CMK (cell line): ENCODE measurements at regions not wholly inside any gene's neighbourhood (a gene's known extent, or its start where the extent isn't known, plus 50 kb on each side); places are given as distances from the start of the nearest gene placed in this dataset.

Experiments used
- DNase-seq: peaks from one replicate; pipeline ENCODE4 v3.0.0-alpha.2; 2010; ENCODE audit warnings: low read depth

DNA sequence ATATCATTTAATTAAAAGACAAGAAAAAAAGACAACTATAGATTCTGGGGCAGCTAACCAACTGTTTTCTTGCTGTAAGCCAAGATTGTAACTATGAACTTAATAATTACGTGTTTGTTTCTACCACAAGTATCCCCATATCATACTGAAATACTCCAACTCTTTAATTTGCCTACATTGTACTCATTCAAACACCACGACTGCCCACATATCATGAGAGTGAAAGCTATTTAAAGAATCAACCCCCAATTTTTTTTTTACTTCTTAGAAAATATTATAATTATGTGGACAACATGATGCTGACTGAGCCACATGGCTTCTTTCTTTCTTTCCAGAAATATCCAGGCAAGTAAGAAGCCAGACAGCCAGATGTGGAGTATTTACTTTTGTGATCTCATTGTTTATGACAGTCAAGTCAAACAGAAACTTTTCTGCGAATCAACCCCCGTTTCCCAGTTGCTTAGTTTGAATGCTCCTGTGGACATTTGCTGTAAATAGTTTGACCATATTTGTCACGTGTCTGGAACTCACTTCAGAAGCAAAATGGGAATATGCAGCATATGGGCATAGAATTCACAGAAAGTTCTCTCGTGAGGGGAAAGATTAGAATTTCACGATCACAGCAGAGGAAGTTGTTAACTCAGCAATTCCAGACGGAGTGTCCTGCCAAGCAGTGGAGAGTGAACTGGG is 126.8 kb upstream of the PSMD7 start:
- no peak for DNase-seq

DNA sequence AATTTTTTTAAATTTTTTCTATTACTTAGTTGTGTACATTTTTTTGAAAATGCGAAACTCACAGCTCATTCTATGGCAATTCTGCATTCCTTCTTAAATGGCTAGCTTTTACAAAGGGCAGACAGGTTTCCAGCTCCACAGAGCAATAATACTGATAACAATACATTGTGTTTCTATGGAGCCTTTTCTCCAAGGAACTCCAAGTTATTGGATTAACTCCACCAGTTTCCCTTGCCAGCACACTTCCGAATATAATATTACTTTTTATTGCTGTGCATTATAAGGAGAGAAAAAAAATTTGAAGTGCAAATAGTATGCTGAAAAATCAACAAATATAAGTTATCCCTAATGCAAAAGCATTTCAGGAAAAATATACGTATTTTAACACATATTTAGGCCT is 127.5 kb upstream of the PSMD7 start:
- no peak for DNase-seq

DNA sequence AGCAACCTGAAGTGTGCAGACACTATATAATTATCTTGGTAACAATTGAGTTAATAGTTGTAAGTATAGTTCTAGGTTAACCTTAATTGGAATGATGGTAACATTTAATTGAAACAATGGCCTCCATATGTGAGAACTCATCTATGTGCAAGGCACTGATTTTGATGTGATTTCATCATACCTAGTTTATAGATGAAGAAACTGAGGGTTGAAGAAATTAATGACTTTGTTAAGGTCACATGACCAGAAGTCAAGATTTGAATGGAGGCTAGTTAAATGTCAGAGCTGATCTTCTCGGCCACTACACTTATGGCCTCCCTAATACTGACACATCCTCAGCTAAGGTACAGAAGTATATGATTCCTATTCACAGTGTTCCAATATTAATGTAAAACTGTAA is 128.2 kb upstream of the PSMD7 start:
- DNase-seq, result no peak

DNA sequence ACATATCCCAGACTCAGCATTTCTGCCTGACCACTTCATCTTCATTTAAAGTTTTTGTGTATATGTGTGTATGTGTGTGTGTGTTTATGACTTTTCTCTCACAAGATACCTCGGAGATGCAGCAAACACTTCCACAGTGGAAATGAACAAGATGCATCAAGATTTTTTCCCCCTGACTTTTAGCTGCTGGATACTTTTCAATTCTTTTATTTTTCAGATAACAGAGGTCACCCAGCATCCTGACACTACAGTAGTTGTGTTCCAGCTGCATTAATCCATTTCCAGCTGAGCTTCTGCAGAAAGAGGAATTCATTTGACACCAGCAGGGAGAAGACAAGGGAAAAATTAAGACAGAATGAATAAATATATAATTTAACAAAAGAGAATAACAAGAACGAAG is 130.2 kb upstream of the PSMD7 start:
- DNase-seq, result no peak

DNA sequence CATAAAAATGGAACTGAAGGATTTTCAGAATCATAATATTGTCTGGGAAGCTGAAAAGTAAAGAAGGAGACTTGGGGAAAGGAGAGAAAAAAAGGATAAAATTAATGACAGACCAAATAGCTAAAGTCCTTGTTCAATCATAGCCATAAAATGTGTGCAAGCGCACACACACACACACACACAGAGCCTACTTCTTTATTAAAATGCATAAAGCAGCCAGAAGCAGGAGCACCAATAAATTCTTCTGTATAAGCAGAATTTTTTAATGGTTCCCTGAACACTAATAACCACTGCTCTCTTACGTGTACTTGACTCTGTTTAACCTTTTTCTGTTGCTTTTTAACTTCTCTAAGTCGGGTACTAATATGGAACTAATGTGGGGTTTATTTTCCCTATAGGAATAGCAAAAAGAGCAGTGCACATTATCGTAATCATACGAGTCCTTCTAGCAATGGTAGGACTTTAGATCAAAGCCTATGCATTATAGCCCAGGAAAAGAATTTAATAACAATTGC is 131.0 kb upstream of the PSMD7 start:
- DNase-seq, result no peak

DNA sequence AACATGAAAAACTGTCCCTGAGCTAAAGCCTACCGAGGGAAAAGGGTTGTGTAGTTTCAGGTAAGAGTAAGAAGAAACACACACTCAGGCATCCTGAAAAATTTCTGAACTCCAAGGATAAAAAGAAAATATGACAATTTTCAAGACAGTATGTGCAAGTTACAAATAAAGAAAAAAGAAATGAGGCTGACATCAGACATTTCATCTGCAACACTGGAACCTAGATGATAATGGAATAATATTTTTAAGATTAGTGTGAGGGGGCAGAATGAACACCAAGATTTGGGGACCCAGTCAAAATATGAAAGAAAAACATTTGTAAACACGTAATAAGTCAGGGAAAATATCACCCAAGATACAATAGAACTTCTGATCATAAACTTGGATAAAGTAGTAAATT is 135.9 kb upstream of the PSMD7 start:
- no peak for DNase-seq

DNA sequence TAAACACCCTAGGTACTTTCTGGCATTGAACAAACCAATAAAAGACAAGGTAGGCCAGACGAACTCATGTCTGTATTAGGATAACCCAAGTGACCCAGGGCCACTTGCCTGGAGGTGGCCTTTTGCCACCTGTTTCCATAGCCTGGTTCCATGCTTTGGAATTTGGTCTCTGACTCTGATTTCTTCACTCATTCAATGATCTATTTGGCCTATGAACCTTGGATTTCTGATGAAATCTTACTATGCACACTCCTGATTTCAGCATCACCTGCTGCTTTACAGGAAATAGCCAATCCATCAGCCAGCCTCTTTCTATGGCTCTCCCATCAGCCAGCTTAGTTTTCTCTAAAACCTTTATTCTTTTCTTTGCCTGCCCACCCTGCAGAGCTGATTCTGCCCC is 142.8 kb upstream of the PSMD7 start:
- DNase-seq, result no peak

DNA sequence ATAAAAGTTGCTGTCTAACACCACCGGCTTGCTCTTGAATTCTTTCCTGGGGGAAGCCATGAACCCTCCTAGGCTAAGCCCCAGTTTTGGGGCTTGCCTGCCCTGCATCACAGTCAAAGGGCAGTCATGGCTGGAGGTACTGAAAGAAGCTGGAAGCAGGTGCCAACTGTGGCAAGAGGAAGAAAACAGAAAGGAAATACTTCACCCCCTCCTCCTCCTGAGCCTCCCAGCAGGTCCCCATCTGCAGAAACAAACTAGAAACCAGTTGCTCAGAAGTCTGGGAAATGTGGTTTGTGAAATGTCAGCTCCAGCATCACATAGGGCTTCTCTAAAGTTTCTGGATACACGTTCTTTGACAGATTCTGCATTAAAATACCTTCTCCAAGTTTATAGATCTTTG is 150.0 kb upstream of the PSMD7 start:
- no peak for DNase-seq

DNA sequence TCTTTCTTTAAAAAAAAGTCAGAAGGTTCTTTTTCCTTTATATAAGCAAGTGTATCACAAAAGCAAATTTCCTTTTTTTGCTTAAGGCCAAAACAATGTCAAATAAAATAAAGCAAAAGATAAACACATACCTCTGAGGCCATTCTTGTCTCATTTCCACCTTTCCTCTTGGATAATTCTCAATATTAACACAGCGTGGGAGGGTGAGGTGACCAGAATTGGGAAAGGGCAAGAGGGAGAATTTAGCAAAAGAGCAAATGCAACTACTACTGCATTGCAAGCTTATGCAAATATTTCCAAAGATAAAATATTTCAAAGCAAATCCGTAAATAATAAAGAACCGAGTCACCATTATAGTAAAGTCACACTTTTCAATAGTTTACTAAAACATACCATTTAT is 153.4 kb upstream of the PSMD7 start:
- DNase-seq, result no peak

DNA sequence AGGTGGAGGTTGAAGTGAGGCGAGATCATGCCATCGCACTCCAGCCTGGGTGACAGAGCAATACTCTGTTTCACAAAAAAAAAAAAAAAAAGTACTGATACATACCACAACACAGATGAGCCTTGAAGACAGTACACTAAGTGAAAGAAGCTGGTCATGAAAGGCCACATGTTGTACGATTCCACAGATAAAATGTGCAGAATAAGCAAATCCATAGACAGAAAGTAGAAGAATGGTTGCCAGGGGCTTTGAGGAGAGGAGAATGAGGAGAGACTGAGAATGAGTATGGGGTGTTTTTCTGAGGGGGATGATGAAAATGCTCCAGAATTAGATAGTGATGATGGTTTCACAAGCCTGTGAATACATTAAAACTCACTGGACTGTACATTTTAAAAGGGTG is 155.6 kb upstream of the PSMD7 start:
- no peak for DNase-seq

DNA sequence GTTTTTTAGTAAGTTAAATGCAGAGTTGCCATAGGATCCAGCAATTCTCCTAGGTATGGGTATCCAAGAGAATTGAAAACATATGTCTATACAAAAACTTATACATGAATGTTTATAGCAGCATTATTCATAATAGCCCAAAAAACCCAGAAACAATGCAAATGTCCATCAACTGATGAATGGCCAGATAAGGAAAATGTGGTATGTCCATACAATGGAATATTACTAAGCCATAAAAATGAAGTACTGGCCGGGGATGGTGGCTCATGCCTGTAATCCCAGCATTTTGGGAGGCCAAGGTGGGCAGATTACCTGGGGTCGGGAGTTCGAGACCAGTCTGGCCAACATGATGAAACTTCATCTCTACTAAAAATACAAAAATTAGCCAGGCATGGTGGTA is 156.1 kb upstream of the PSMD7 start:
- DNase-seq, result no peak

DNA sequence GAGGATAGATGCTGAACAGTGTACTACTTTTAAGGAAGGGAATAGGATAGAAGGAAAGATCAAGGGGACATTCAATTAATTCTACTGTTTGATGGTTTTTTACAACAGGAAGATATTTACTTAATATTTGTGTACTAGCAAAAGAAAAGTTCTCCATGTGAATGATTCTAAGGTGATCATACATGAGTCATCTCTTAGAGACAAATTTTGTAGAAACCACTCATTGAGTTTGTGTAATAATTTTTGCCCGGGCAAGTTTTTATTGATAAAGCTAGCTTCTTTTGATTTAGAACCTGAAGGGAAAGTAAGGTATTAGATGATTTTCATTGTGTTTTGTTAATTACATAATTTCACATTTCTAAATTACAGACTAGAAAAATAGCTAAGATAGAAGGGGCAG is 172.8 kb upstream of the PSMD7 start:
- no peak for DNase-seq

DNA sequence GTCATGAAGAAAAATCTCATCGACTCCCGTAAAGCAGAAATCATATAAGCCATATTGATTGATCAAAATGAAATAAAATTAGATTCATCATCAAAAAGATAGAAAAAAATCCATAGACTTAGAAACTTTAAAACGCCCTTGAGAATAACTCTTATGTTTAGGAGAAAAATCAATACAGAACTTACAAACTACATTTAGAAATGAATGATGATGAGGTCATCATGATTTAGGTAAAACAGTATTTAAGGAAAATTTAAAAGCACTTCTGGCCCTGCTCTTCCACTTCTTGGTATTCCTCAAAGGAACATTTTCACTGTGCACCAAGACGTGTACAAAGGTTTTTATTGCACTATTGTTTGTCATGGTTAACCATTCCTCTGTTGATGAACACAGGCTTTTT is 173.4 kb upstream of the PSMD7 start:
- no peak for DNase-seq

DNA sequence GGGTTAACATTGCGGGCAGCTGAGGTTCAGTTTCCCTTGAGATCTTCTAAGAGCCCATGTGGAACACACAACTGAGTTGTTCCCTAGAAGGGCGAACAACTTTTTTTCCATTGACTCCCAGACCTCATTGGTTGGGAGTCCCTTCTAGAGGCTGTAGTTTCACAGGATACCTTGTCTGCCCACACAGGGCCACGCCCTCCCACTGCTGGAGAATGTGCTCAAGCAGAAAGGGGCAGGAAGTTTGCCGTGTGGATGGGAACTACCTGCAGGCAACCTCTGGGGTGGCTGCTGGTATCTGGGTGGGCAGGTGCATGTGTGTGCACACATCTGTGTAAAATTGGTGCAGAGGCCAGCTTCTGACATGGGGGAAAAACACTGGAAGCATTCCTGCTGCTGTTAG is 178.8 kb upstream of the PSMD7 start:
- no peak for DNase-seq

DNA sequence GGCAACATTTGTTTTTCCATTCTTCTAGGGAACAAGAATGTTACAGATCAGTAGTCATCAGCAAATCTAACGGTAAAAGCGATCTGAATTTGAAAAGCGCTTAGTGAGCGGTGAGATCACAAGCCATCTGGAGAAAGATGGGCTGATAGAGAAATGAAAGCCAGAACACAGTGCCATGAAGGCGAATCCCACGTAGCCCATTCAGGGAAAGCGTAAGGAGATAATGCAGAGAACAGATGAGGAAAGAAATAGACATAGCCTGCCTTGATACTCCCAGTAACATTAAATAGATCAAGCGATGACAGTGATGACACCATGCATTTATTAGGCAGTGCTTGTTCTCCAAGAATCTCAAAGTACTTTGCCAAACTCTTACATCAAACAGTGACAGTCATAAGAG is 183.1 kb upstream of the PSMD7 start:
- DNase-seq, result no peak

DNA sequence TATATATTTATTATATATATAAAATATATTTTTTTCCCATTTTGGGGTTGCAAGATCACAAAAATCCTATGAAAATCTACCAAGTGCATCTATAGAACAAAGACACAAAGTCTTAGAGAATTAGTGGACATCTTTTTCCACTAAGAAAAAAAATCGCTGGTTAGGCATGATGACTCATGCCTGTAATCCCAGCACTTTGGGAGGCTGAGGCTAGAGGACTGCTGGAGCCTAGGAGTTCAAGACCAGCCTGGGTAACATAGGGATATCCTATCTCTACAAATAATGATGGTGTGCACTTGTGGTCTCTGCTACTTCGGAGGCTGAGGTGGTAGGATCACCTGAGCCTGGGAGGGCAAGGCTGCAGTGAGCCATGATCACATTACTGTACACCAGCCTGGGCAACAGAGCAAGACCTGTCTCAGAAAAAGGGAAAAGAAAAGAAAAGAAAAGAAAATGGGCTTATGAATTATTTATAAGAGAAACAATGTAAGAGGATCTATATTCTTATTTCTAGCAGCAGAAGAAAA is 185.1 kb upstream of the PSMD7 start:
- no peak for DNase-seq

DNA sequence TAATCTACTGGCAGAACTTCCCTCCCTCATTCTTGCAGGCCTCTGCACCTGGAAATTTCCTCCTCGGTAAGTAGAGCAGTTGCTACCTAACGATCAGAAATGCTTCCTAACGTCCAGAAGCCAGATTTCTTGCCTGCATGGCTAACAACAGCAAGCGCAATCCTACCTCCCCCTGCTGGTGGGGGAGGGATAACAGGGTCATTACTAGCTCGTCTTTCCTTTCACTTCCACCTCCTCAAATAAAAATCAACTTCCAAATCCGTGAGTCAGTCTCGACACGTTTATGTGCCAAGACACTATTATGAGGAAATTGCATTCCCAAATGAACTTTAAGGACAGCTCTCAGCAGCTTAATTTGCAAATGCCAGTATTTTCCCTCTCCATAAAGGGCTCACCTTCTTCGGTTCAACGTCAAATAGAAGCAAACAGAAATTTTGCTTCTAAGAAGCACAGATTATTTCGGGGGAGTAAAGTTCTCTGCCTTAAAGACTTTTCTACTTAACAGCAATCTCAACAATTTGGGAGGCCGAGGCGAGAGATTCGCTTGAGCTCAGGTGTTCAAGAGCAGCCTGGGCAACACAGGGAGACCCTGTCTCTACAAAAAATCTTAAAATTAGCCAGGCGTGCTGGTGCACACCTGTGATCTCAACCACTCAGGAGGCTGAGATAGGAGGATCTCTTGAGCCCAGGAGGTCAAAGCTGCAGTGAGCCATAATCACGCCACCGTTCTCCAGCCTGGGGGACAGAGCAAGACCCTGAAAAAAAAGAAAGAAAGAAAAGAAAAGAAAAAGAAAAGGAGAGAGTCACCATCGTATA is 188.6 kb upstream of the PSMD7 start:
- DNase-seq, result peak; percentile 4

DNA sequence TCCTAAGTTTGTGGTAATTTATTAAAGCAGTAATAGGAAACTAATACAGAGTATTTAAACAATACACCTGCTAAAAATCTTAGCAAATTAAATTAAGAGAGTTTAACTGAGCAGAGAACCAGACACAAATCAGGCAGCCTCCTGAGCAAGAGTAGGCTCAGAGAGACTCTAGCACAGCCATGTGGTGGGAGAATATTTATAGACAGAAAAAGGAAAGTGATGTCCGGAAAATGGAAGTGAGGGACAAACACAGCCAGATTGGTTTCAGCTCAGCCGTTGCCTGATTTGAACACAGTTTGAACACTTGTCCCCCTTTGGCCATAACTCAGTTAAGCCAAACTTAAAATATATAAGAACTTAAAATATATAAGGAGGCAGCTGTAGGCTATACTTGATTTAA is 192.6 kb upstream of the PSMD7 start:
- no peak for DNase-seq

DNA sequence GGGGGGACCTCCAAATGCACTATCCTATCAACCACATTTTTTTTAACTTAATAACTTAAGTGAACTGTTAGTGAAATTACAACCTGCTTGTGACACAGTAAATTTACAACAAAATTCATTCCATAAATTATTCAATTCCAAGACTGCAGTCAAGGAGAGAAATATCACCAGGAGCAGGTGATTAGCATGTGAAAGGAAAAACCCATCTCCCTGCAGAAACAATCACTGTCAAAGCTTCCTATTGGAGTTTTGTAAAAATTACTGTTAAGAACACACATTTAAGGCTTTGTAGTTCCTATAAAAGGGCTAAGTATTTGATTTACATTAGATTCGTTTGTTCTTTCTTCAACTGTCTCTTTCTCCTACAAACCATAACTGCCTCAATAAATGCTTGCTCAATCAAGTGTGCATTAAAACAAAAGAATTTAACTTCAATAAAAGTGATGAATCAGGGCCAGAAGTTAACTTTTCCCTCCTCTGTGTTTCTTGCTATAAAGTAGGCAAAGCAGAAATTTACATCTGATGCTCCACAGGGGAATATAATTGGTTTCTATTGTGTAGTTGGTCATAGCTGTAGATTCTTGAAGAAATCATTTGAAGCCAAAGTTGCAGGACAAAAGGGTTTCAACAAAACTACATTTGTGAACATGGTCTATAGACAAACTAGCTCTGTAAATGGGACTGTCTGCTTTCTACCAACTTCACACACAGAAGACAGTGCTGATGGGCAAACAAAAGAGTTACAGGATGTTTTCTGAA is 195.1 kb upstream of the PSMD7 start:
- no peak for DNase-seq

DNA sequence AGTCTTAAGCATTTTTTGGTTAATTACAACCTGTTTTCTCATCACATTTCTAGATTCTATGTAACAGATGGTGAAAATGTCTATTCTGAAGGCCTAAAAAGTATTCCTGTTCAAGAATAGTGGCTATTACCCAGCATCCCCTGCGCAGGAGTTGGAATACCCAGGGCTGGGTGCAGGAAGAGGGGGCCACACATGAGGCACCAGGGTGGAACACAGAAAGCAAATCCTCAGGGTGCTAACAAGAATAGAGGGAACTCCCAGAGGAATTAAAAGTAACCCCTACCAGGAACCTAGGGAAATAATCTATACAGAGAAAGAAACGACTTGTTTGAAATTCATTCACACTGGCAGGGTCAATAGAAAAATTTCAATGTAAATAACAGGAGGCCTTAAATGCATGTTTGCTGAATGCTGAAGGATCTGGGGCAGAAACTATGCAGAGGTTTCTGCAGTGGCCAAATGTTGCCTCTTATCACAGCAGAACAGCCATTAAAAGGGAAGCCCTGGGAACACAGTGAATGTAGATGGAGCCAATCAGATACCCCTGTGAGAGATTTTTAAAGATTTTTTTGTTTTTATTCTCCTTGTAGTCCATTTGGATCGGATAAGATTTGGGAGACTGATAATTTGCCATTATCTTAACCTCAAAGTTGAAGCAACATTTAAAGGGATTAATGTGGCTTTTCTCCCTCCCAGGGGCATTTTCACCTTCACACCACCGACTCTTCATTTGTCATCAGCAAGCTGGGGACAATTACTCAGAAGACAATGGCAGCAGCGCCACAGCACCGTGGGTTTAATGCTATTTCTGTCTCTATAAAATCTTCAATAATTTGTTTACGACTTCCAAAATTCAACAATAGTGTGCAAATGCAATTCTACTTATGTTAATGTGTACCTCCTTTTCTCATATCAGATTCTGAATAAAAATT is 196.0 kb upstream of the PSMD7 start:
- DNase-seq, result peak; percentile 1

DNA sequence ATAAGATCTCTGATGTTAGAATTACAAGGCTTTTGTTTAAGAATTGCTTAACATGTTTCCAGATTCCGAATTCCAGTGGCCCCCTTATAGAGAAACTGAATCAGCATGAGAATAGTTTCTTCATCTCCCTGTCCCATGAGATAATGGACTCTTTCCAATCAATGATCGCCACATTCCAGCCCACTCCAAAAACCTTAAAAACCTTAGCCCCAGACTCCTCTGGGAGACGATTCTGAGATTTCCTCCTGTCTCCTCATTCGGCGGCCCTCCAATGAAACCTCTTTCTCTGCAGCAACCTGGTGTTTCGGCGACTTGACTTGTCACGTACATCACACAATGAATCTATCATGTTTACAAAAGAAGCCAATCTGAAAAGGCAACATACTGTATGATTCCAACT is 197.1 kb upstream of the PSMD7 start:
- no peak for DNase-seq

DNA sequence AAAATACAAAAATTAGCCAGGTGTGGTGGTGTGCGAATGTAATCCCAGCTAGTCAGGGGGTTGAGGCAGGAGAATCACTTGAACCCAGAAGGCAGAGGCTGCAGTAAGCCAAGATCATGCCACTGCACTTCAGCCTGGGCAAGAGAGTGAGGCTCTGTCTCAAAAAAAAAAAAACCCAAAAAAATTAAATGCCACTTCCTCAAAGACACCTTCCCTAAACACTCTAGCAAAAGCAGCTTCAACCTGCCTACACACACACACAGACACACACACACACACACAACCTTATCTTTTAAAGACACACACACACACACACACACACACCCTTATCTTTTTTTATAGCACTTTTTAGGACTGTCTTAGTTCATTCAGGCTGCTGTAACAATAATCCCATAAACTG is 201.7 kb upstream of the PSMD7 start:
- no peak for DNase-seq
